OCI-LY3 (cell line): ENCODE measurements at regions not wholly inside any gene's neighbourhood (a gene's known extent, or its start where the extent isn't known, plus 50 kb on each side); places are given as distances from the start of the nearest gene placed in this dataset.

Experiments used
- EZH2phosphoT487 ChIP-seq: fragments of 200-600 bp; shearing (Covaris generic); IDR thresholded peaks from 2 replicates; pipeline ENCODE4 v1.6.1; 2018; ENCODE audit warnings: antibody characterized with exemption, mixed run types, low read depth
- TF ChIP-seq, protein P1 (sequence below): fragments of 200-600, 300-600 bp; sonication (generic); IDR thresholded peaks from 2 replicates; pipeline ENCODE4 v1.5.1; 2014; ENCODE audit warnings: antibody characterized with exemption, low read length, low read depth

DNA sequence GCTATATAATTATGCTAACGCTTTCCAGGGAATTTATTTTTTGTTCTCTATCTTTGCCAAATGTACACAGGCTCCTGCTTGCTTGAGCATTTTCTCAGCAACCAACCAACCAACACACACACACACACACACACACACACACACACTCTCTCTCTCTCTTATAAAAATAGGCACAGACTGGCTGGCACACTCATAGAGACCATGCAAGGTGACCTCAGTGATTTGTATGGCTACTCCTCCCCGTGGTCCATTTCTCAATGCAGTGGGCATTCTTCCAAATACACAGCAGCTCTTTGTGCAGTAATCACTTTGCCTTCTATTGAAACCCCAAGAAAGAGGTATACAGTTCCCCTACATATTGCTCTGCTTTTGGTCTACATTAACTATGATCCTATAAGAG, 416.0 kb downstream of the MAN2A1 start:
- TF ChIP-seq, protein P1, sequence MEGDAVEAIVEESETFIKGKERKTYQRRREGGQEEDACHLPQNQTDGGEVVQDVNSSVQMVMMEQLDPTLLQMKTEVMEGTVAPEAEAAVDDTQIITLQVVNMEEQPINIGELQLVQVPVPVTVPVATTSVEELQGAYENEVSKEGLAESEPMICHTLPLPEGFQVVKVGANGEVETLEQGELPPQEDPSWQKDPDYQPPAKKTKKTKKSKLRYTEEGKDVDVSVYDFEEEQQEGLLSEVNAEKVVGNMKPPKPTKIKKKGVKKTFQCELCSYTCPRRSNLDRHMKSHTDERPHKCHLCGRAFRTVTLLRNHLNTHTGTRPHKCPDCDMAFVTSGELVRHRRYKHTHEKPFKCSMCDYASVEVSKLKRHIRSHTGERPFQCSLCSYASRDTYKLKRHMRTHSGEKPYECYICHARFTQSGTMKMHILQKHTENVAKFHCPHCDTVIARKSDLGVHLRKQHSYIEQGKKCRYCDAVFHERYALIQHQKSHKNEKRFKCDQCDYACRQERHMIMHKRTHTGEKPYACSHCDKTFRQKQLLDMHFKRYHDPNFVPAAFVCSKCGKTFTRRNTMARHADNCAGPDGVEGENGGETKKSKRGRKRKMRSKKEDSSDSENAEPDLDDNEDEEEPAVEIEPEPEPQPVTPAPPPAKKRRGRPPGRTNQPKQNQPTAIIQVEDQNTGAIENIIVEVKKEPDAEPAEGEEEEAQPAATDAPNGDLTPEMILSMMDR = no peak
- TF ChIP-seq EZH2phosphoT487 = no peak
